HEK293 (cell line): ENCODE measurements at regions not wholly inside any gene's neighbourhood (a gene's known extent, or its start where the extent isn't known, plus 50 kb on each side); places are given as distances from the start of the nearest gene placed in this dataset.

Source experiments
- CTCF ChIA-PET: fragments of 350-600 bp; formaldehyde crosslinking; extraction: SDS; loops from one replicate; lab custom pipeline; 2021; ENCODE audit warnings: antibody characterized with exemption; lab: Yijun Ruan, JAX
- POLR2A ChIA-PET: fragments of 300-600 bp; formaldehyde crosslinking; extraction: SDS; loops from one replicate; lab custom pipeline; 2020; ENCODE audit warnings: antibody characterized with exemption, inconsistent platforms; lab: Yijun Ruan, JAX
- H3K27ac ChIP-seq: fragments of 200-500 bp; sonication (Bioruptor generic); 2 replicates; pipeline ENCODE4 v1.5.1; 2014; ENCODE audit warnings: low read depth, low read length, control low read depth, inconsistent platforms; ENCODE audit errors: extremely low read depth
- H3K36me3 ChIP-seq, 2 experiments: fragments of 200-500 bp in 1 of 2; sonication (Bioruptor generic) in 1 of 2; 1 replicate in 1 of 2; 2 replicates in 1 of 2; pipeline ENCODE4 v1.5.1; 2014 to 2017; ENCODE audit warnings: inconsistent platforms in 2 of 2, low read length in 2 of 2; ENCODE audit not compliant: control insufficient read depth in 2 of 2, insufficient read depth in 1 of 2
- H3K4me1 ChIP-seq: fragments of 200-500 bp; sonication (Bioruptor generic); 2 replicates; pipeline ENCODE4 v1.5.1; 2014; ENCODE audit warnings: mild to moderate bottlenecking, low read length, inconsistent platforms; ENCODE audit not compliant: control insufficient read depth, insufficient read depth
- H3K4me3 ChIP-seq: 2 replicates; pipeline ENCODE4 v1.5.1; 2011; ENCODE audit warnings: low read depth, mild to moderate bottlenecking, control low read depth, low read length, moderate library complexity
- H3K9me3 ChIP-seq: fragments of 200-500 bp; sonication (Bioruptor generic); 2 replicates; pipeline ENCODE4 v1.5.1; 2014; ENCODE audit warnings: low read depth, low read length, inconsistent platforms; ENCODE audit not compliant: control insufficient read depth, insufficient read depth
- ATF2 ChIP-seq: fragments of 450-650 bp; formaldehyde crosslinking; IDR thresholded peaks from 2 replicates; pipeline ENCODE4 v1.5.1; 2016; ENCODE audit warnings: missing biosample characterization, missing genetic modification characterization, low read depth
- INSM2 ChIP-seq: fragments of 450-650 bp; formaldehyde crosslinking; IDR thresholded peaks from 2 replicates; pipeline ENCODE4 v1.5.1; 2016; ENCODE audit warnings: missing biosample characterization, missing genetic modification characterization
- KLF1 ChIP-seq: fragments of 450-650 bp; formaldehyde crosslinking; IDR thresholded peaks from 2 replicates; pipeline ENCODE4 v1.5.1; 2016; ENCODE audit warnings: missing biosample characterization, missing genetic modification characterization
- MEIS1 ChIP-seq: sonication (generic); formaldehyde crosslinking; IDR thresholded peaks from 2 replicates; pipeline ENCODE4 v1.8.1; 2022; ENCODE audit warnings: missing genetic modification reagents, mild to moderate bottlenecking, borderline replicate concordance
- PRDM2 ChIP-seq: fragments of 450-650 bp; formaldehyde crosslinking; IDR thresholded peaks from 2 replicates; pipeline ENCODE4 v1.5.1; 2016; ENCODE audit warnings: missing biosample characterization, missing genetic modification characterization, borderline replicate concordance
- SP7 ChIP-seq: fragments of 450-650 bp; formaldehyde crosslinking; IDR thresholded peaks from 2 replicates; pipeline ENCODE4 v1.5.1; 2016; ENCODE audit warnings: missing biosample characterization, missing genetic modification characterization
- ZBTB44 ChIP-seq: fragments of 450-650 bp; IDR thresholded peaks from 2 replicates; pipeline ENCODE4 v1.5.1; 2018; ENCODE audit warnings: missing biosample characterization, mild to moderate bottlenecking, missing genetic modification characterization
- ZBTB7A ChIP-seq: fragments of 450-650 bp; formaldehyde crosslinking; IDR thresholded peaks from 2 replicates; pipeline ENCODE4 v1.5.1; 2016; ENCODE audit warnings: low read depth, missing biosample characterization, missing genetic modification characterization
- ZNF138 ChIP-seq: fragments of 450-650 bp; formaldehyde crosslinking; IDR thresholded peaks from 2 replicates; pipeline ENCODE4 v1.5.1; 2016; ENCODE audit warnings: missing biosample characterization, missing genetic modification characterization, borderline replicate concordance
- ZNF214 ChIP-seq: fragments of 450-650 bp; formaldehyde crosslinking; IDR thresholded peaks from 2 replicates; pipeline ENCODE4 v1.5.1; 2017; ENCODE audit warnings: missing biosample characterization, mild to moderate bottlenecking, missing genetic modification characterization, borderline replicate concordance
- ZNF221 ChIP-seq: fragments of 450-650 bp; formaldehyde crosslinking; IDR thresholded peaks from 2 replicates; pipeline ENCODE4 v1.5.1; 2017; ENCODE audit warnings: missing biosample characterization, missing genetic modification characterization, borderline replicate concordance
- ZNF302 ChIP-seq: fragments of 450-650 bp; formaldehyde crosslinking; IDR thresholded peaks from 2 replicates; pipeline ENCODE4 v1.5.1; 2016; ENCODE audit warnings: missing biosample characterization, missing genetic modification characterization, low read depth
- ZNF324 ChIP-seq: fragments of 450-650 bp; formaldehyde crosslinking; IDR thresholded peaks from 2 replicates; pipeline ENCODE4 v1.5.1; 2016; ENCODE audit warnings: missing biosample characterization, missing genetic modification characterization
- ZNF354C ChIP-seq: fragments of 450-650 bp; formaldehyde crosslinking; IDR thresholded peaks from 2 replicates; pipeline ENCODE4 v1.5.1; 2016; ENCODE audit warnings: missing biosample characterization, missing genetic modification characterization, low read depth, borderline replicate concordance
- ZNF561 ChIP-seq: fragments of 450-650 bp; IDR thresholded peaks from 2 replicates; pipeline ENCODE4 v1.5.1; 2018; ENCODE audit warnings: missing biosample characterization, missing genetic modification characterization, borderline replicate concordance
- ZNF747 ChIP-seq: fragments of 450-650 bp; formaldehyde crosslinking; IDR thresholded peaks from 2 replicates; pipeline ENCODE4 v1.5.1; 2016; ENCODE audit warnings: missing biosample characterization, missing genetic modification characterization
- ZNF76 ChIP-seq: fragments of 450-650 bp; formaldehyde crosslinking; IDR thresholded peaks from 2 replicates; pipeline ENCODE4; 2016; ENCODE audit warnings: low read depth, missing biosample characterization, missing genetic modification characterization, borderline replicate concordance
- ZNF776 ChIP-seq: fragments of 450-650 bp; formaldehyde crosslinking; IDR thresholded peaks from 2 replicates; pipeline ENCODE4 v1.5.0; 2017; ENCODE audit warnings: missing biosample characterization, missing genetic modification characterization, borderline replicate concordance
- ZNF837 ChIP-seq: fragments of 450-650 bp; formaldehyde crosslinking; IDR thresholded peaks from 2 replicates; pipeline ENCODE4 v1.5.1; 2016; ENCODE audit warnings: missing biosample characterization, missing genetic modification characterization
- ZSCAN30 ChIP-seq: fragments of 450-650 bp; IDR thresholded peaks from 2 replicates; pipeline ENCODE4 v1.5.1; 2018; ENCODE audit warnings: missing biosample characterization, mild to moderate bottlenecking, missing genetic modification characterization, moderate library complexity

- POLR2A ChIA-PET: no interaction called here
- CTCF ChIA-PET: no interaction called here
- TF ChIP-seq ATF2 (tag by site-specific recombination) (no peak), ZNF138 (tag by site-specific recombination) (no peak), ZNF354C (tag by site-specific recombination) (no peak)
- H3K9me3 ChIP-seq: no peaks in the 10 kb centered on the region
- H3K4me1 ChIP-seq: peaks cover 6% of the 10 kb centered on the region; the same call in 1 of the 2 replicates
- H3K36me3 ChIP-seq: no peaks in the 10 kb centered on the region
- no peak overlapping the region for H3K27ac ChIP-seq
- no peak overlapping the region for H3K4me3 ChIP-seq
Measured at GRCh38 chr2:12074126-12074844, 327.9 kb downstream of the LPIN1 start.

- no peaks in the 10 kb centered on the region for H3K36me3 ChIP-seq
- H3K27ac ChIP-seq: no peak overlapping the region
- POLR2A ChIA-PET: no interaction called here
- TF ChIP-seq ZBTB44 (tag by site-specific recombination) (no peak), PRDM2 (no peak), KLF1 (tag by site-specific recombination) (no peak), ZNF561 (tag by site-specific recombination) (no peak), ZNF747 (no peak), SP7 (tag by site-specific recombination) (no peak), ZNF214 (tag by site-specific recombination) (no peak), ZNF776 (tag by site-specific recombination) (no peak), ZNF76 (tag by site-specific recombination) (no peak), MEIS1 (no peak), ZNF302 (tag by site-specific recombination) (no peak), ZNF324 (tag by site-specific recombination) (no peak), ZBTB7A (tag by site-specific recombination) (no peak), ZNF837 (tag by site-specific recombination) (no peak), ZNF221 (no peak), ZSCAN30 (tag by site-specific recombination) (no peak), INSM2 (tag by site-specific recombination) (no peak)
- H3K9me3 ChIP-seq: no peaks in the 10 kb centered on the region
- peaks cover 6% of the 10 kb centered on the region; the same call in 1 of the 2 replicates for H3K4me1 ChIP-seq
- CTCF ChIA-PET: no interaction called here
- no peak overlapping the region for H3K4me3 ChIP-seq
Measured at GRCh38 chr2:12074845-12075217, 328.4 kb downstream of the LPIN1 start.
